GM18951 (cell line): ENCODE measurements at regions not wholly inside any gene's neighbourhood (a gene's known extent, or its start where the extent isn't known, plus 50 kb on each side); places are given as distances from the start of the nearest gene placed in this dataset.

Experiments used
- POLR2A ChIP-seq: IDR thresholded peaks from 4 replicates; pipeline ENCODE4 v1.6.1; 2011; ENCODE audit warnings: mild to moderate bottlenecking; ENCODE audit not compliant: insufficient read length, insufficient read depth; ENCODE audit errors: extremely low read depth
- in situ Hi-C: fragments of 300-500 bp; cut with MboI; formaldehyde crosslinking; loops from one replicate; pipeline ENCODE4 v1.12.0; 2022; ENCODE audit warnings: low sequenced_read_pairs, mixed read lengths, inconsistent platforms; ENCODE audit not compliant: unreplicated experiment

GRCh38 chr9:3699883-3700282 lies 174.1 kb upstream of the RFX3 start:
- no peak for TF ChIP-seq POLR2A
- in situ Hi-C loops: no loop called here

GRCh38 chr9:3698531-3698930 lies 172.7 kb upstream of the RFX3 start:
- in situ Hi-C loops: no loop called here
- TF ChIP-seq POLR2A: no peak

DNA sequence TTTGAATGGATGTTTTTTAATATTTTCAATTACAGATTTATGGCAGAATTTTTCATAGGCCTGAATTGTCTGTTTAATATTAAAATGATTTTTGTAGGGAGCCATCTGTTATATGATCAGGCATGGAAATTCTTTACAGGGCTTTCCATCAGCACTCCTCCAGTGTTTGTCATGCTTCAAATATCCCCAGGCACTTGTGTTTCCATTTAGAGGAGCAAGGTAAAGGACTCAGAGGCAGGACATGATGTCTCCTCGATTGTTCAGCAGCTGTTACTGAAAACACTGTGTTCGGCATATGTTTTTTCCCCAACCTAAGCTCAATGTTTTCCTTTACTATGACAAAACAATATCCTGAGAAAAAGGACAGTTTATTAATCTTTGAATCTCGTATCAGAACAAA lies 172.3 kb upstream of the RFX3 start:
- no peak for TF ChIP-seq POLR2A
- in situ Hi-C loops: no loop called here

GRCh38 chr9:3696368-3696767 lies 170.6 kb upstream of the RFX3 start:
- in situ Hi-C loops: no loop called here

GRCh38 chr9:3692606-3693005 lies 166.8 kb upstream of the RFX3 start:
- TF ChIP-seq POLR2A: no peak
- in situ Hi-C loops: no loop called here

More at GRCh38 chr9:3696368-3696767, 170.6 kb upstream of the RFX3 start:
- no peak for TF ChIP-seq POLR2A

DNA sequence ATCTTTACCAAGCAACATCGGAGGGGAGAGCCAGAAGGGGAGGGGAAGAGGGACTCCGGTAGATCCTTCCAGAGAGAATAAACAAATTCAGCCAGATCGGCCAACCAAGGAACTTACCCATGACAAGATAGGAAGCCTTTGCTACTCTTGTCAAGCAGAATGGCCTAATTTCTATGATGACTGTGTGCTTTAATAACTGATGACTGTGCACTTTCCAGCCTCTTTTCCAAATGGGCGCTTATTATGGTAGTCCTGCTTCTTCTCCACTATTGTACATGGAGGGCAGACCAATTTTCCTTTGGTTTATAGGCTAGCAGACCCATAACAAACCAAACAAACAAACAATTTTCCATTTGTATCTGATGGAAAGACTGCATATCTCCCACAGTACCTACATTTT lies 163.8 kb upstream of the RFX3 start:
- TF ChIP-seq POLR2A: no peak
- in situ Hi-C loops: no loop called here

DNA sequence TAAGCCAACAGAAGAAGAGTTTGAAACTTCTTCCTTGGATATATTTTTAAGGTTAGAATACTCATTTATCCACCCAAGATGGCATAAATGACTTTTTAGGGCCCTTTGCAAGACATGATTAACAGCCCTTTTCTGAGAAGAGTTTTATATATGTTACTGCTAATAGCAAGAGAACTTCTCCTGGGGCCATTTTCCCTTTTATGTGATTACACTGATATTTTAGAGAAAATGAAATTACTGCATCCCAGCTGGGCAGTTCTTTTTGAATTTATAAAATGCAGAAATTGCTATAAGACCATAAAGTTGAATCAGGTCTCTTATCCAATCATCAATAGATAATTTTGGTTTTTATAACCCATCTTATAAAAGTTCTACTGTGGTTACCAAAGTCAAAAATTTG lies 161.3 kb upstream of the RFX3 start:
- in situ Hi-C loops: no loop called here
- no peak for TF ChIP-seq POLR2A

DNA sequence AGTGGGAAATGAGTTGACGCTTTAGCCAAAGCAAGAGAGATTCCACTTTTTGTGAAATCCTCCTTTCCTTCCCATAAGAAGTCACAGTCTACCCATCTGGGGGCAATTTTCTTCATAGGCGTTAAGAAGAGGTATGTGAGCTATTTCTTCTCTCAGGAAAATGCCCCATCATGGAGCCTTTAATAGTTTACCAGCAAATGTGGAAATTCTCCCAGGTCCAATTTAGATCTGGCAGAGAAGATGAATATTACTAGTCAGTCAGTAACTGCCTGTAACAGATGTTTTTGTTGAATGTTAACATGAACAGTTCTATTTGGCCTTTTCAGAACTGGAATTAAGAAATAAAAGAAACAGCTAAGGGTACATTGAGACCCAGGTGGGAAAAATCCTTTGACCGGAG lies 156.4 kb upstream of the RFX3 start:
- in situ Hi-C loops: no loop called here
- no peak for TF ChIP-seq POLR2A

DNA sequence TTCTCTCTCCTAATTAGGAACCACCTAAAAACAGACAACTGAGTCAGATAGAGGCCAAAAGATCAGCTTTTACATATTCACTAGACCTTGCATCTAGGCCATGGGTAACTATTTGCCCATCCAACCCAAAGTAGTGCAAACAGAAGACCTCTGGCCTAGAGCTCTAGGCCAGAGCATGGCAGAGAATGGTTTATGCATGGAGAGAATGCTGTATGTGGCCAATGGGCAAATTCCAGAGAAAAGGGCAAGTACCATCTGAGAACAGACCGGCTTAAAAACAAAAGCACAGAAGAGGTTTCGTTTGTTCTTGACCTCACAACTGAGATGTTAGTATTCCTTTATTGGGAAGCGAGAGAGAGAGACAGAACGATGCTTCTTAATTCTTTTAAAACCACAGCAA lies 151.7 kb upstream of the RFX3 start:
- in situ Hi-C loops: no loop called here
- TF ChIP-seq POLR2A: no peak

DNA sequence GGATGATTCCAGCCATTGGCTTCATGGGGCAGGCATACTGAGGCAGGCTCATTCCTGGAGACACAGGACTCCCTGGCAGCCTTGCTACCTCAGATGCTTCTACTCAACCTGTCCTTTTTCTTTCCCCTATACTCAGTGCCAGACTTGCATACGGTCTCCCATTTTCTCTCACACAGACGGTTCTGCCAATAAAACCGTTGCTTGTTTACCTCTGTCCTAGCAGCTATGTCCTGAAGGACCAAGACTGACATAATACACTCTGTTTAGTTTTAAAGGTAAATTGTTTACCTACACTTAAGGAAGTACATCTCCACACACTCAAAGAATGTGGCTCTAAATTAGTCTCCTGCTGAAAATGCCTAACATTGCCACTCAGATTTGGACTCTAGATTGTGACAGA lies 151.0 kb upstream of the RFX3 start:
- TF ChIP-seq POLR2A: no peak
- in situ Hi-C loops: no loop called here

GRCh38 chr9:3675946-3676345 lies 150.1 kb upstream of the RFX3 start:
- in situ Hi-C loops: no loop called here

GRCh38 chr9:3674561-3674960 lies 148.8 kb upstream of the RFX3 start:
- in situ Hi-C loops: no loop called here
- TF ChIP-seq POLR2A: no peak

More at GRCh38 chr9:3675946-3676345, 150.1 kb upstream of the RFX3 start:
- no peak for TF ChIP-seq POLR2A

GRCh38 chr9:3672399-3672798 lies 146.6 kb upstream of the RFX3 start:
- TF ChIP-seq POLR2A: no peak
- in situ Hi-C loops: no loop called here

DNA sequence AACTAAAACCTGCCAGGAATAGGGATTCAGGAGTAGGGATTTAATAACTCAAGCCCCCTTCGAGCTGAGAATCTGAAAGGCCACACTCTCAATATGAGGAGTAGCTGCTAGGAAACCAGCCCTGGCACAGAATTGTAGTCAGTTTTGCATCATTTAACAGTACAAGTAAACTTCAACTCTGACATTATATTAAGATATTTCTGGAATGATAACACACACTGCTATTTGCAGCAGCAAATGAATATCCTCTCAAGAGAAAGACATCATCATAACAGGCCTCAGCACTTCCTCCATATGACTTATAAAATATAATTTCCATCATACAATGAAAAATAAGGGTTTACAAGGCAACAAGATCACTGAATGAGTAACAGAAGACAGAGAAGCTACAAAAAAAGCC lies 138.2 kb upstream of the RFX3 start:
- no peak for TF ChIP-seq POLR2A
- in situ Hi-C loops: no loop called here

GRCh38 chr9:3662671-3663070 lies 136.9 kb upstream of the RFX3 start:
- in situ Hi-C loops: no loop called here
- TF ChIP-seq POLR2A: no peak
